Activated naive CD4-positive, alpha-beta T cell treated with anti-CD3 and anti-CD28 coated beads for 36 hours (primary cell): ENCODE measurements at regions not wholly inside any gene's neighbourhood (a gene's known extent, or its start where the extent isn't known, plus 50 kb on each side); places are given as distances from the start of the nearest gene placed in this dataset.
"Not testable (repeated sequence)": the region's sequence is repeated elsewhere in the genome, so short reads cannot be mapped to it uniquely, and the experiment has no call there.

Experiments
- CTCF ChIA-PET: fragments of 350-600 bp; sonication (Branson Sonifier 250); formaldehyde crosslinking; loops from one replicate; lab custom pipeline; 2021; ENCODE audit warnings: antibody characterized with exemption; lab: Charles Lee
- DNase-seq: peaks from one replicate; pipeline ENCODE4 v3.0.0-alpha.2; 2020
- H3K27ac Mint-ChIP-seq: one replicate; pipeline ENCODE4 v1.8.0; 2021; ENCODE audit warnings: mild to moderate bottlenecking, mixed read lengths
- H3K27me3 Mint-ChIP-seq: one replicate; pipeline ENCODE4 v1.8.0; 2021; ENCODE audit warnings: low read depth, mixed read lengths
- H3K36me3 Mint-ChIP-seq: one replicate; pipeline ENCODE4 v1.8.0; 2021; ENCODE audit warnings: low read depth, mixed read lengths
- H3K4me1 Mint-ChIP-seq: one replicate; pipeline ENCODE4 v1.8.0; 2021; ENCODE audit warnings: low read depth, mixed read lengths
- H3K4me3 Mint-ChIP-seq: one replicate; pipeline ENCODE4 v1.8.0; 2021; ENCODE audit warnings: mild to moderate bottlenecking, moderate library complexity, mixed read lengths
- H3K9me3 Mint-ChIP-seq: one replicate; pipeline ENCODE4 v1.8.0; 2021; ENCODE audit warnings: mixed read lengths
- intact Hi-C: fragments of 100-400 bp; cut with micrococcal nuclease; formaldehyde crosslinking; loops from one replicate; pipeline ENCODE4 v1.15.1; 2023

DNA sequence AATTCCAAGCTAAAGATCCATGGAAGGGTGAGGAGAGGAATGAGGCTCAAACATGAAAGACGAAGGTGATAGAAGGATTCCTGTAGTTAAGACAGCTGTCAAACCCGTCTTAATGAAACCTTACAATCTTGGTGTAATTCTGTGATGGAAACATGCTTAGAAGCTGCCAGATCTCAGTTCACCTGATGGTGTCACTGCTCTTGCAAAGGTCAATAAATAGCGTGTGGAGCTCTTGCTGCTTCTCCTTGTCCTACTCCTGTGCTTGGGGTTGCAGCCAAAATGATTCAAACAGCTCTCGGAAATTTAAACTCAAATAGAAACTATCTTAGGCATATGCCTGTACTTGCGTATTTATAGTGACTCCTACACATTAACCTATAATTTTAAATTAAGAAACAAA, 1705.0 kb downstream of the OLFM4 start:
- Mint-ChIP-seq H3K27ac (no peak overlapping the region), H3K27me3 (no peaks in the 10 kb centered on the region), H3K9me3 (peaks cover 20% of the 10 kb centered on the region), H3K4me1 (no peaks in the 10 kb centered on the region), H3K4me3 (no peak overlapping the region), H3K36me3 (no peaks in the 10 kb centered on the region)
- intact Hi-C loops = no loop called here
- CTCF ChIA-PET = no interaction called here
- DNase-seq = no peak

DNA sequence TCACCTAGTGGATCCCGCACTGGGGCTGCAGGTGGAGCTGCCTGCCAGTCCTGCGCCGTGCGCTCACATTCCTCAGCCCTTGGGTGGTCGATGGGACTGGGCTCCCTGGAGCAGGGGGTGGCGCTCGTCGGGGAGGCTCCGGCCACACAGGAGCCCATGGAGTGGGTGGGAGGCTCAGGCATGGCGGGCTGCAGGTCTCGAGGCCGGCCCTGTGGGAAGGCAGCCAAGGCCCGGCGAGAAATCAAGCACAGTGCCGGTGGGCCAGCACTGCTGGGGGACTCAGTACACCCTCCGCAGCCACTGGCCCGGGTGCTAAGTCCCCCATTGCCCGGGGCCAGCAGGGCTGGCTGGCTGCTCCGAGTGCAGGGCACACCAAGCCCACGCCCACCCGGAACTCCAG, 1708.6 kb downstream of the OLFM4 start:
- H3K4me1 Mint-ChIP-seq, H3K36me3 Mint-ChIP-seq, H3K27ac Mint-ChIP-seq, CTCF ChIA-PET, H3K27me3 Mint-ChIP-seq, intact Hi-C loops, DNase-seq, H3K4me3 Mint-ChIP-seq: not testable (repeated sequence)
- peaks cover 12% of the 10 kb centered on the region for H3K9me3 Mint-ChIP-seq

DNA sequence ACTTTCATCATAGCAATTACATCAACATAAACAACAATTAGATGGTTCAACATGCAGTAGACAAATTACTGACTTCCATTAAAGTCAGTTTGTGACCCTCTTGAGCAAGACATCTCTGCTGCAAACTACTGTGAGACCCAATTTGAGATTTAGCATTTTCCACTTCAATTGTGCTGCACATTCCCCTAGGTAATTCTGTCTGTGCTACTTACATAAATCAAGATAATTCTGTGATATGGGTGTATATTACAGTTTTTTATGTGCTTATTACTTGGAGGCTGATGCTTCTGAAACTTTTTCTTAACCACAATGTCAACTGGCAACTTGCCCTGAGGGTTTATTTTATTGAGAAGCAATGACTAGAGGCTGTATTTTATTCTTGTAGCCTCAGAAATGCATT, 1714.4 kb downstream of the OLFM4 start:
- intact Hi-C loops = no loop called here
- Mint-ChIP-seq H3K4me1 (no peaks in the 10 kb centered on the region), H3K4me3 (no peak overlapping the region), H3K27me3 (no peaks in the 10 kb centered on the region), H3K27ac (no peak overlapping the region), H3K36me3 (no peaks in the 10 kb centered on the region), H3K9me3 (peaks cover 9% of the 10 kb centered on the region)
- CTCF ChIA-PET = no interaction called here
- DNase-seq = no peak

DNA sequence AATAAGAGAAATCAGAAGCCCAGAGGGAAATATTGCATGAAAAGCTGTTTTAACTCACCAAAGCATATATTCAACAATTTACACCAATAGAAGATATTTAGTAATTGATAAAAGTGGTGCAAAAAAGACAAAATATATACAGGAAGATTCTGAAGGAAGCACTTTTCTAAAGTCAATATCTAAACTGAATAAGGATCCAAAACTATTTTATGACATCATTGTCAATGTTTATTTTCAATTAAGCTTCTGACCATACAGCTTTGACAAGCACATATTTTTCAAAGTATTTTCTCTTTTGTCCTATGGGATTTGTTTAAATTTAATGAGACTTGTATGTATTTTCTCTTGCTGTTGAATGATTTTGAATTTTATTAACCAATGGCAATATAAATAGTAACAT, 1716.1 kb downstream of the OLFM4 start:
- Mint-ChIP-seq H3K27ac (no peak overlapping the region), H3K4me1 (no peaks in the 10 kb centered on the region), H3K9me3 (peaks cover 10% of the 10 kb centered on the region), H3K27me3 (no peaks in the 10 kb centered on the region), H3K36me3 (no peaks in the 10 kb centered on the region), H3K4me3 (no peak overlapping the region)
- no peak for DNase-seq
- intact Hi-C loops = no loop called here
- CTCF ChIA-PET = no interaction called here

DNA sequence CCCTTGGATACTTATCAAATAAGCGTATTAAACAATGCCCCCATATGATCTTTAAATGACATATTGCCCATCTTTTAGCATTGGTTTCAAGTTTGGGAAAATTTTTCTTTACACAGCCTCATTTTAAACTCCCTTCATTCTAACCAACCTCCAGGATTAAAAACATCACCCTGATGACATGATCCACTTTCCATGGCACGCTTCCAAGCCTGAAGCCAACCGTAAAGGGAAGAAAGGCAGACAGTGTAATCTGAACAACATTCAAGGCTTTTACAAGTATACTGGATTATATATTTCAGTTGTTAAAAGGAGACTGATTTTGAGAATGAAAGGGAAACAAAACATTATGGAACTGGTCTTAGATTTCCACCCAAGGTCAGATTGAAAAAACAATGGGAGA, 1721.9 kb downstream of the OLFM4 start:
- no peaks in the 10 kb centered on the region for H3K27me3 Mint-ChIP-seq
- no peaks in the 10 kb centered on the region for H3K4me1 Mint-ChIP-seq
- H3K4me3 Mint-ChIP-seq = no peak overlapping the region
- no peak overlapping the region for H3K27ac Mint-ChIP-seq
- peaks cover 3% of the 10 kb centered on the region for H3K9me3 Mint-ChIP-seq
- DNase-seq = no peak
- intact Hi-C loops = no loop called here
- CTCF ChIA-PET = no interaction called here
- H3K36me3 Mint-ChIP-seq = no peaks in the 10 kb centered on the region

DNA sequence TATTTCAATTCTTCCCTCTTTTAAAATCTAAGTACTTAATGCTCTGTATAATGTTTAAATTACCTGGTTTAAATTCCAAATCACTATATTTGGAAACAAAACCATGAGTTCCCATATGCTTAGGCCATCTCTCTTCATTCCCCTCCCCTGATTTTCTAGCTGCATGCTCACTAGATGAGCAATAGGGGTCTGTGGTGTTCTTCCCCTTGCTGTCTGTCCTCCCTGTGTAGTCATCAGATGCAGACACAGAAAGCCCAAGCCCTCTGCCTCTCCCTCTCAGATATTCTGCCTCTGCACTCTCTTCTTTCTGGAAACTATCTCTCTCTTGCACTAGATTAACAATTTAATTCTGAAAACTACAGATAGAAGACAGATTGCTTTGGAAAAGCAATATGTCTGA, 1730.2 kb downstream of the OLFM4 start:
- Mint-ChIP-seq H3K4me1 (no peaks in the 10 kb centered on the region), H3K4me3 (no peak overlapping the region), H3K36me3 (no peaks in the 10 kb centered on the region), H3K9me3 (peaks cover 3% of the 10 kb centered on the region), H3K27ac (no peak overlapping the region), H3K27me3 (no peaks in the 10 kb centered on the region)
- CTCF ChIA-PET = no interaction called here
- no peak for DNase-seq
- intact Hi-C loops = no loop called here

DNA sequence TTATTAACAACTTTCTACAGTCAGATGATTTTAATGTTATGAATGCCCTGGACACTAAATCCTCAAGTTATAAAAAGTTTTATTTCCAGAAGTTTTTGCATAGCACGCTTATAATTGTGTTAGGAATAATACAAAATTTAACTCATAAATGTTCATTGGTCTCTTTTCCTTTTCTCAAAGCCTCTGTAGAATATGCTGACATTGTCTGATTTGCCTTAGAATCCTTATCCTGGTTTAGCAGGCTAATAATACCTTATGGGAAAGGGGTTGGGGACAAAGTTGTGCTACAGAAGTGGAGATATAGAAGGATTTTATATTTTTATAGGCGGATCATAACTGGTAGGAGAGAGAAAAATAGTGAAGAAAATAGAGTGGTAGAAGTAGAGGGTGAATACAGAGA, 1739.6 kb downstream of the OLFM4 start:
- Mint-ChIP-seq H3K36me3 (no peaks in the 10 kb centered on the region), H3K27ac (no peak overlapping the region), H3K27me3 (no peaks in the 10 kb centered on the region), H3K9me3 (peaks cover 9% of the 10 kb centered on the region), H3K4me3 (no peak overlapping the region), H3K4me1 (no peaks in the 10 kb centered on the region)
- intact Hi-C loops = no loop called here
- CTCF ChIA-PET = no interaction called here
- no peak for DNase-seq

DNA sequence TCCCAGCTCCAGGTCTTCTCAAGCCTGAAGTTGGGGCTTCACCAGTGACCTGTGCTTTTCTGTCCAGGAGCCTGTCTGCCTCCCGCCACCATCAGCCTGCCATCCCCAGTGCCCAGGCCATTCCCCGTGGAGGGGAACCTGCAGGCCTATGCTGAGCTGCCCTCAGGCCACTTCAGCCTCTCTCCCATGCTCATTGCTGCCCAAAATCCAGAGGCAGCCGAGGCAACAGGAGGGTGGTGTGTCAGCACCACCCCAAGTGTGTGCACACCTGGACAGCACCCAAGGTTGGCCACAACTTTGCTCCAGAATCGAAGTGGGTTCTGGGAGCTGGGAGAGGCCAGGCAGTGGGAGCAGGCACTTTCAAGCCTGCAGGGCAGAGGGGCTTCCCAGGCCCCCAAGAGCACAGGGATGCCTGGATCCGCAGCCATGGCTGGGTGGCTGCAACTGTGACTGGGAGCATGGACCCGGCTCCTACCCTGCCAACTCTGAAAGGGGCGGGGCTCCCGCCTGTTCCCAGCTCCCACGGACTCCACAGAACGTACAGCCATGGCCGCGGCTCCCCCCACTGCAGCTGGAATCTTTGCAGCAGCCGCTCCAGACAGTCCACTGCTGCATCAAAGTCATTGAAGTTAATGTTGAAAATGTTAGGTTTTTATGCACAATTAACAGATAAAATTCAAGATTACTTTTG, 1747.0 kb downstream of the OLFM4 start:
- Mint-ChIP-seq H3K27ac (no peak overlapping the region), H3K4me1 (no peaks in the 10 kb centered on the region), H3K36me3 (no peaks in the 10 kb centered on the region), H3K27me3 (no peaks in the 10 kb centered on the region), H3K9me3 (peaks cover 11% of the 10 kb centered on the region), H3K4me3 (no peak overlapping the region)
- CTCF ChIA-PET = no interaction called here
- no peak for DNase-seq
- intact Hi-C loops = loop anchor here (5.0 kb wide), 1 partner anchor 152 kb away; no protein-coding TSS in a partner anchor

DNA sequence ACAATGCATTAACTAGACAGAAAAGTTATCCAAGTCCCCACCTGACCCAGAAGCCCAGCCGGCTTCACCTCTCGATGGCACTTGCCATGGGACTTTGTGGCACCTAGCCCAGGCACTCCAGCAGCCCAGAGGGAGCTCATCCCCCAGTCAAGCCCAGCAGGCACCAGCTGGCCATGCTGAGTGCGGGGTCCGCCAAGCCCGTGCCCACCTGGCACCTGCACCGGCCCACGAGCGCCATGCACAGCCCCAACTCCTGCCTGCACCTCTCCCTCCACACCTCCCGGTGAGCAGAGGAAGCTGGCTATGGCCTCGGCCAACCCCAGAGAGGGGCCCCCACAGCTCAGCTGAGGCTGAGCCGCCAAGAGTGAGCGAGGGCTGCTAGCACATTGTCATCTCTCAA, 1759.1 kb downstream of the OLFM4 start:
- CTCF ChIA-PET = interaction anchor here (0.6 kb wide), 1 partner anchor 1842 kb away, joined by 3 read pairs; no protein-coding TSS in a partner anchor

DNA sequence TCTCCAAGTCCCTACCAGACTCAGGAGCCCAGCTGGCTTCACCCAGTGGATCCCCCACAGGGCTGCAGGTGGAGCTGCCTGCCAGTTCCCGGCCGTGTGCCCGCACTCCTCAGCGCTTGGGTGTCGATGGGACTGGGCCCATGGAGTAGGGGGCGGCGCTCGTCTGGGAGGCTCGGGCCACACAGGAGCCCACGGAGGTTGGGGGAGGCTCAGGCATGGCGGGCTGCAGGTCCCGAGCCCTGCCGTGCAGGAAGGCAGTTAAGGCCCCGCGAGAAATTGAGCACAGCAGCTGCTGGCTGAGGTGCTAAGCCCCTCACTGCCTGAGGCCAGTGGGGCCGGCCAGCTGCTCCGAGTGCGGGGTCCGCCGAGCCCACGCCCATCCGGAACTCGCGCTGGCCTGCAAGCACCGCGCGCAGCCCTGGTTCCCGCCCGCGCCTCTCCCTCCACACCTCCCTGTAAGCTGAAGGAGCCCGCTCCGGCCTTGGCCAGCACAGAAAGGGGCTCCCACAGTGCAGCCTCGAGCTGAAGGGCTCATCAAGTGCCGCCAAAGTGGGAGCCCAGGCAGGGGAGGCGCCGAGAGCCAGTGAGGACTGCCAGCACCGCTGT, 1771.1 kb downstream of the OLFM4 start:
- Mint-ChIP-seq H3K36me3 (no peaks in the 10 kb centered on the region), H3K4me1 (no peaks in the 10 kb centered on the region), H3K9me3 (peaks cover 4% of the 10 kb centered on the region), H3K27me3 (no peaks in the 10 kb centered on the region), H3K4me3 (no peak overlapping the region), H3K27ac (no peak overlapping the region)
- CTCF ChIA-PET = no interaction called here
- DNase-seq = no peak
- intact Hi-C loops = no loop called here

More for the DNA sequence above, 1759.1 kb downstream of the OLFM4 start:
- no peak for DNase-seq
- Mint-ChIP-seq H3K4me3 (no peak overlapping the region), H3K27me3 (no peaks in the 10 kb centered on the region), H3K9me3 (peaks cover 7% of the 10 kb centered on the region), H3K27ac (no peak overlapping the region), H3K4me1 (no peaks in the 10 kb centered on the region), H3K36me3 (no peaks in the 10 kb centered on the region)
- intact Hi-C loops = no loop called here

DNA sequence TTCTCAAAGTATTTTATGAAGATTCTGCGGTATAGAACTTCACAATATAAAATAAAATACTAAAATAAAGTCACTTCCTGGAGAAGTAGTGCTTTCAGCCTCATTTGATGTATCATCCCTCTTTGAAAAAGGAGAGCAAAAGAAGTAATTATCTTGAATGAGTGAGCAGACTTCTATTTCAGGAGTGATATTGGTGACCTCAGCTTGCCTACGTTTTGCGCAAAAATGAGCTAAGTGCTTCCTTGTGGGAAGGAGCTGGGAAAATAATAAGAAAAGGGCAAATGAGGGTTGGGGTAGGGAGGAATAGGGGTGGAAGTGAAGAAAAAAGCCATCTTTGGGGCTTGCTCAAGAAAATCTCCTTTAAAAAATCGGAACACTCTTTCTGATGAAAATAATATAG, 1773.6 kb downstream of the OLFM4 start:
- Mint-ChIP-seq H3K4me3 (no peak overlapping the region), H3K27ac (no peak overlapping the region), H3K36me3 (no peaks in the 10 kb centered on the region), H3K27me3 (no peaks in the 10 kb centered on the region), H3K4me1 (no peaks in the 10 kb centered on the region), H3K9me3 (peaks cover 6% of the 10 kb centered on the region)
- DNase-seq = no peak
- CTCF ChIA-PET = no interaction called here
- intact Hi-C loops = no loop called here

DNA sequence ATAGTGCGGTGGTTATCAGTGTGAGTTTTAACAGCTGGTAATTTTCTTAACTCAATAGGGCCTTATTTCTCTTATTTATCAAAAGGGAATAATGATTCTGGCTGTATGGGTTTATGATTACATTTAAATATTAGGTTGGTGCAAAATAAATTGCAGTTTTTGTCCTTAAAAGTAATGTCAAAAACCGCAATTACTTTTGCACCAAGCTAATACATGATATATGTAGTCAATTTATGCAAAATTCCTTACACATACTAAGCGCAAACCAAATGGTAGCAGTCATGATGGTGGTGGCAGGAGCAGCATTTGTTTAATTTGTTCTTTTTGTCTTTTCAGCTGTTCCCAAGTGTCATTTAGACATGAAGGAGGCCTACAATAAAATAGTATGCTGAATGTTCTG, 1777.1 kb downstream of the OLFM4 start:
- peaks cover 3% of the 10 kb centered on the region for H3K9me3 Mint-ChIP-seq
- H3K4me3 Mint-ChIP-seq = no peak overlapping the region
- intact Hi-C loops = no loop called here
- H3K27ac Mint-ChIP-seq = no peak overlapping the region
- no peak for DNase-seq
- H3K27me3 Mint-ChIP-seq = no peaks in the 10 kb centered on the region
- no peaks in the 10 kb centered on the region for H3K4me1 Mint-ChIP-seq
- CTCF ChIA-PET = no interaction called here
- H3K36me3 Mint-ChIP-seq = no peaks in the 10 kb centered on the region

DNA sequence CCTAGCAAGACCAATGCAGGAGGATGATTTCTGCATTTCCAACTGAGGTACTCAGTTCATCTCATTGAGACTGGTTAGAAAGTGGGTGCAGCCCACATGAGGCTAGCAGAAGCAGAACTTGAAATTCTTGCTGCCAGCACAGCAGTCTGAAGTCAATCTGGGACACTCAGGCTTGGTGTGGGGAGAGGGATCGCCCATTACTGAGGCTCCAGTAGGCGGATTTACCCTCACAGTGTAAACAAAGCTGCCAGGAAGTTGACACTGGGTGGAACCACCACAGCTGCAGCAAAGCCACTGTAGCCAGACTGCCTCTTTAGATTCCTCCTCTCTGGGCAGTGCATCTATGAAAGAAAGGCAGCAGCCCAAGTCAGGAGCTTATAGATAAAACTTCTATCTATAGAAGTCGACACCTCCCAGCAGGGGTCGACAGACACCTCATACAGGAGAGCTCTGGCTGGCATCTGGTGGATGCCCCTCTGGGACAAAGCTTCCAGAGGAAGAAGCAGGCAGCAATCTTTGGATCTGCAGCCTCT, 1793.4 kb downstream of the OLFM4 start:
- CTCF ChIA-PET, H3K27me3 Mint-ChIP-seq, H3K9me3 Mint-ChIP-seq, H3K4me1 Mint-ChIP-seq, H3K4me3 Mint-ChIP-seq, intact Hi-C loops, H3K27ac Mint-ChIP-seq, H3K36me3 Mint-ChIP-seq, DNase-seq: not testable (repeated sequence)
